ENCODE measurements at regions not wholly inside any gene's neighbourhood (a gene's known extent, or its start where the extent isn't known, plus 50 kb on each side); places are given as distances from the start of the nearest gene placed in this dataset.

DNA sequence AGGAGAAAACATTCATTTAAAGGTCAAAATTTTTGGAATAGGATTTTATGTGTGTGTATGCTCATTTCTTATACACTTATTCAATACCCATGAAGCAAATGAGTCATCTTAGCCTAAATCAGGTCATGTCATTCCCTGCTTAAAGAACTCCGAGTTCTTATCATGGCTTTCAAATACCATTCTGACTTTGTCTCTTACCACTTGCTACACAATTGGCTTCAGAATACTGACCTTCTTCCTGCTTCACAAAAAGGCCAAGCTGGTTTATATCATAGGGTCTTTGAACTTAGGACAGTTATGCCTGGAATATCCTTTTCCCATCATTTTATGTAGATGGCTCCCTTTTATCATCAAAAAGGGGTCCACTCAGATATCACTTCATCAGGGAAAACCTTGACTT, 652.2 kb upstream of the WWC1 start:
- POLR2A ChIA-PET (ENCODE audit: partially characterized antibody): no interaction called here
- no peaks in the 10 kb centered on the region for H3K4me1 ChIP-seq (ENCODE audit: insufficient read depth, low read length)
- intact Hi-C loops (cut with micrococcal nuclease): no loop called here
- no peaks in the 10 kb centered on the region for H3K9me3 ChIP-seq (ENCODE audit: control insufficient read depth in 1 of 2, low read length in 2 of 2)
- no peak overlapping the region for H3K27ac ChIP-seq (ENCODE audit: low read depth, low read length)
- DNase-seq: no peak
- no peak overlapping the region for H3K27ac Mint-ChIP-seq
- H3K27me3 ChIP-seq (ENCODE audit: insufficient read depth, low read length): no peaks in the 10 kb centered on the region
- CTCF ChIA-PET (ENCODE audit: partially characterized antibody): no interaction called here
- no peaks in the 10 kb centered on the region for H3K27me3 Mint-ChIP-seq
- H3K4me3 ChIP-seq (ENCODE audit: low read length in 2 of 2): no peak overlapping the region
- H3K4me3 Mint-ChIP-seq: no peak overlapping the region
- H3K9me3 Mint-ChIP-seq: no peaks in the 10 kb centered on the region
- H3K36me3 ChIP-seq (ENCODE audit: insufficient read depth, low read length): no peaks in the 10 kb centered on the region
- H3K4me1 Mint-ChIP-seq: no peaks in the 10 kb centered on the region
- no peaks in the 10 kb centered on the region for H3K36me3 Mint-ChIP-seq

DNA sequence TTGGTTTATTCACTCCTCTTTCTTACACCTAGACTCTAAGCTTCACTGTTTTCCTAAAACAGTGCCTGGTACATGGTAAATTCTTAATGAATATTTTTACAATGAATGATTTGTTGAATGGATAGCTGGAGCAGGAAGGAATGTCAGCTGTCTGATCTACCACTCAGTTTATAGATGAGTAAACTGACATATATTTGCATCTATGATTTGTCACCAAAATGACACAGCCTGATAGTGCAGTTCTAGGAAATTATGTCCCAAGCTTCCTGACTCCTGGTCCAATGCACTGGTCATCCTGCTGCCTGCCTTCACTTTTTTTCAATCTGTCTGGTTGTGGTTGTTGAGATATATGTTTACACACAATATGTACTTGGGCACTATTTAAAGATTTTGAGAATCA, 651.7 kb upstream of the WWC1 start:
- Mint-ChIP-seq H3K9me3 (no peaks in the 10 kb centered on the region), H3K27me3 (no peaks in the 10 kb centered on the region), H3K36me3 (no peaks in the 10 kb centered on the region), H3K4me3 (no peak overlapping the region), H3K27ac (no peak overlapping the region), H3K4me1 (no peaks in the 10 kb centered on the region)
- intact Hi-C loops (cut with micrococcal nuclease): no loop called here
- Histone ChIP-seq H3K4me3 (ENCODE audit: low read length in 2 of 2) (no peak overlapping the region), H3K27me3 (ENCODE audit: insufficient read depth, low read length) (no peaks in the 10 kb centered on the region), H3K4me1 (ENCODE audit: insufficient read depth, low read length) (no peaks in the 10 kb centered on the region), H3K36me3 (ENCODE audit: insufficient read depth, low read length) (no peaks in the 10 kb centered on the region), H3K27ac (ENCODE audit: low read depth, low read length) (no peak overlapping the region), H3K9me3 (ENCODE audit: control insufficient read depth in 1 of 2, low read length in 2 of 2) (no peaks in the 10 kb centered on the region)
- ChIA-PET CTCF (ENCODE audit: partially characterized antibody) (no interaction called here), POLR2A (ENCODE audit: partially characterized antibody) (no interaction called here)
- no peak for DNase-seq

DNA sequence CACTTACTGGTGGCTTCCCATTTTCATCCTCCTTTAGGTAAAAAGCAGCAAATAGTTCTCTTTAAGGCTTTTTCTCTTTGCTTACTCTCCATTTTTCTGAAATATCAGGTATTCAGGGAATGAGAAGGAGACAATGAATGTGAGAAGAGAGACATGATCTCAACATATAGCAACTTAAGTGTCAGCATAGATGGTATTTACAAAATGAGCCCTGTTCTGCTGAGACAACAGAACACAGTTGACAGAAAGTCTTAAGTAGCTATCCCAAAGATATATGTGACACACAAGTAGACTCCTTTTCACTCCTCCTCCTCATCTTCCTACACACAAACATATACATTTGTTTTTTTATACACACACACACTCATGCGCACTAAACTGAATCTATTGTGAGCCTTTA, 649.3 kb upstream of the WWC1 start:
- H3K27me3 ChIP-seq (ENCODE audit: insufficient read depth, low read length): no peaks in the 10 kb centered on the region
- intact Hi-C loops (cut with micrococcal nuclease): no loop called here
- CTCF ChIA-PET (ENCODE audit: partially characterized antibody): no interaction called here
- no peak for DNase-seq
- Mint-ChIP-seq H3K36me3 (no peaks in the 10 kb centered on the region), H3K4me3 (no peak overlapping the region), H3K9me3 (peaks cover 0 to 4% (median 0%) of the 10 kb centered on the region in 8 donors), H3K4me1 (no peaks in the 10 kb centered on the region), H3K27me3 (no peaks in the 10 kb centered on the region), H3K27ac (no peak overlapping the region)
- POLR2A ChIA-PET (ENCODE audit: partially characterized antibody): no interaction called here
- no peaks in the 10 kb centered on the region for H3K9me3 ChIP-seq (ENCODE audit: control insufficient read depth in 1 of 2, low read length in 2 of 2)
- no peak overlapping the region for H3K4me3 ChIP-seq (ENCODE audit: low read length in 2 of 2)
- no peak overlapping the region for H3K27ac ChIP-seq (ENCODE audit: low read depth, low read length)
- no peaks in the 10 kb centered on the region for H3K36me3 ChIP-seq (ENCODE audit: insufficient read depth, low read length)
- no peaks in the 10 kb centered on the region for H3K4me1 ChIP-seq (ENCODE audit: insufficient read depth, low read length)

DNA sequence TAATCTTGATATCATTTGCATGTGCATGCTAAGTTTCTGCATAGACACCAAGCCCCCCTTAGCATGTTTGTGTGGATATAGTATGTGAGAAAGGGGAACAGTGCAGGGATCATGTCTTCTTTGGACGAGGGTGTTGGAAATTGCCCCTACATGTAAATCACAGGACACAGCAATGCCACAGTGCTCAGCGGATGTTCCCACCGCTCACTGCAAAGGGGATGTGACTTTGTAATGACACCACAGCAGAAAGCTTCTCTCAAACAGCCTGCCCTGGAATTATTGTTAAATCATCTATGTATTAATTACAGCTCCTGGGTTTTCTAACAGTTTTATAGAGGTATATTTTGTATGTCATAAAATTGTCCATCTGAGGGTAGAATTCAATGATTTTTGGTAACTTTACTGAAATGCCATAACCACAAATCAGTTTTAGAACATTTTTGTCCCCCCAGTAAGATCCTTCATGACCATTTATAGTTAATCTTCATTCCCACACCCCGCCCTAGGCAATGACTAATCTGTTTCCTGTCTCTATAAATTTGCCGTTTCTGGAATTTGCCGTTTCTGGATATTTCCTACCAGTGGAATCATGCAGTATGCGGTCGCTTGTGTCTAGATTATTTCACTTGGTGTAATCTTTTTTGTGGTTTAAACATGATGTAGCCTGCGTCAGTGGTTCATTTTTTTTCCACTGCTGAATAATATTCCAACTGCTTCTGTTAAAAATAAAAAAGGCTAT, 648.5 kb upstream of the WWC1 start:
- Mint-ChIP-seq H3K27me3 (no peaks in the 10 kb centered on the region), H3K9me3 (peaks cover 0 to 4% (median 0%) of the 10 kb centered on the region in 8 donors), H3K36me3 (no peaks in the 10 kb centered on the region), H3K4me1 (no peaks in the 10 kb centered on the region), H3K4me3 (no peak overlapping the region), H3K27ac (no peak overlapping the region)
- Histone ChIP-seq H3K27me3 (ENCODE audit: insufficient read depth, low read length) (no peaks in the 10 kb centered on the region), H3K4me1 (ENCODE audit: insufficient read depth, low read length) (no peaks in the 10 kb centered on the region), H3K27ac (ENCODE audit: low read depth, low read length) (no peak overlapping the region), H3K4me3 (ENCODE audit: low read length in 2 of 2) (no peak overlapping the region), H3K9me3 (ENCODE audit: control insufficient read depth in 1 of 2, low read length in 2 of 2) (no peaks in the 10 kb centered on the region), H3K36me3 (ENCODE audit: insufficient read depth, low read length) (no peaks in the 10 kb centered on the region)
- no peak for DNase-seq
- ChIA-PET POLR2A (ENCODE audit: partially characterized antibody) (no interaction called here), CTCF (ENCODE audit: partially characterized antibody) (no interaction called here)
- intact Hi-C loops (cut with micrococcal nuclease): no loop called here

DNA sequence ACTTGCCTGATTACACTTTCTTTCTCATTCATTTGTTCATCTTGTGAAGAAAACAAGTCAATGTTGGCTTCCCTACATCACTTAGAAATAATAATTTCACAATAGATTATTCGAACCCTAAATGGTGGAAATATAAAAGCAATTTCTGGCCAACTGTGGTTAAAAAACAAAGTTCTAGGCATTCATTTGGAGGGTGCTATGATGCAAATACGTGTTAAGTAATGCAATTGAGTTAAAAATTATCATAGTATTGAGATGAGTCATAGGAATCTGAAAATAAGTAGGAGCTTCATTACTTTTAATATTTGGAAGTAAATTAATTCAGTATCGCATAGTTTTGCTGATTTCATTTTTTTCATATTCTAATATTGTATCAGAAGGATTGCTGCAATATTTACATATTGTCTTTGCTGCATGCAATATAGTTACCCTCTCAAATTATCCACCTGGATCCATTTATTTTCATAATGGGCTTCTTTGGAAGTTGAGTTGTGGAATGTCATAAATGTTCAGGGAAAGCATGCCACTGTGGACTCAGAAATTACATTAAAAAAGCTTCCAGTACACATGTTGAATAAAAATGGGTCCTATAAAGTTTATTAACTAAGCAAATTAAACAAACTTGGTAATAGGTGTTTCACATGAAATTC, 647.7 kb upstream of the WWC1 start:
- intact Hi-C loops (cut with micrococcal nuclease): no loop called here
- no peaks in the 10 kb centered on the region for H3K36me3 Mint-ChIP-seq
- Histone ChIP-seq H3K4me3 (ENCODE audit: low read length in 2 of 2) (no peak overlapping the region), H3K27ac (ENCODE audit: low read depth, low read length) (no peak overlapping the region), H3K36me3 (ENCODE audit: insufficient read depth, low read length) (no peaks in the 10 kb centered on the region), H3K9me3 (ENCODE audit: control insufficient read depth in 1 of 2, low read length in 2 of 2) (no peaks in the 10 kb centered on the region), H3K4me1 (ENCODE audit: insufficient read depth, low read length) (no peaks in the 10 kb centered on the region), H3K27me3 (ENCODE audit: insufficient read depth, low read length) (no peaks in the 10 kb centered on the region)
- H3K4me3 Mint-ChIP-seq: no peak overlapping the region
- ChIA-PET CTCF (ENCODE audit: partially characterized antibody) (no interaction called here), POLR2A (ENCODE audit: partially characterized antibody) (no interaction called here)
- no peak overlapping the region for H3K27ac Mint-ChIP-seq
- H3K9me3 Mint-ChIP-seq: peaks cover 0 to 4% (median 0%) of the 10 kb centered on the region in 8 donors
- H3K4me1 Mint-ChIP-seq: no peaks in the 10 kb centered on the region
- no peaks in the 10 kb centered on the region for H3K27me3 Mint-ChIP-seq
- DNase-seq: no peak

DNA sequence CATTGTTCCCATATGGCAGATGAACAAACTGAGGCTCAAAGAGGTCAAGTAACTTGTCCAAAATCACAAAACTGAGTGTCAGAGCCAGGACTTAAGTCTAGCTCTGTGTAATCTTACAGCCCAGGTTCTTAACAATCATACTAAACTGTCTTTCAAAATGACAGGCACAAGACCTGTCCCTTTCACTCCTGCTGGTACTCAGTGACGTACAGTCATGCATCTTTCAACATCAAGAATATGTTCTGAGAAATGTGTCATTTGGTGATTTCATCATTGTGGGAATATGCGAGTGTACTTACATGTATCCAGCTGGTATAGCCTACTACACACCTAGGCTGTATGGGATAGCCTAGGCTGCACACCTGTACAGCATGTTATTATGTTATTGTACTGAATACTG, 646.8 kb upstream of the WWC1 start:
- Mint-ChIP-seq H3K27ac (no peak overlapping the region), H3K4me3 (no peak overlapping the region)

DNA sequence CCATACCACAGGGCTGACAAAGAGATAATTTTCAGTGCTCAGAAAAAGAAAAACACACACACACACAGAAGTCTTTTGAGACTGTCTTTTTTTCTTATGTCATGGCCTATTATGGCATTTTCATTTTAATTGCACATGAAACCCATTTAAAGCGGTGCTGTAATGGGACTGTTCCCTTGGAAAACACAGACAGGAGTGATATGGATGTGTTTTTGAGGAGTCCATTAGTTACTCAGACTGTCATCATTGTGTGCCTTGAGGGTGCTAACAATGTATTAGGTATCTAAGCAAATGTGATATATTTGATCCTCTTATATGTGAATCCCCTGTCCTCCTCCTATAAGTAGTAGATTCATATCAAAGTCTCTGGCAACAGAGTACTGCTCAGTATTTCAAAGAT, 642.0 kb upstream of the WWC1 start:
- no peak for DNase-seq
- H3K9me3 Mint-ChIP-seq: peaks cover 0 to 5% (median 2%) of the 10 kb centered on the region in 8 donors
- intact Hi-C loops (cut with micrococcal nuclease): no loop called here
- H3K4me3 Mint-ChIP-seq: no peak overlapping the region
- no peak overlapping the region for H3K4me3 ChIP-seq (ENCODE audit: low read length in 2 of 2)
- no peak overlapping the region for H3K27ac ChIP-seq (ENCODE audit: low read depth, low read length)
- no peak overlapping the region for H3K27ac Mint-ChIP-seq
- no peaks in the 10 kb centered on the region for H3K36me3 Mint-ChIP-seq
- H3K4me1 ChIP-seq (ENCODE audit: insufficient read depth, low read length): no peaks in the 10 kb centered on the region
- H3K4me1 Mint-ChIP-seq: no peaks in the 10 kb centered on the region
- H3K36me3 ChIP-seq (ENCODE audit: insufficient read depth, low read length): no peaks in the 10 kb centered on the region
- no peaks in the 10 kb centered on the region for H3K27me3 ChIP-seq (ENCODE audit: insufficient read depth, low read length)
- POLR2A ChIA-PET (ENCODE audit: partially characterized antibody): no interaction called here
- H3K9me3 ChIP-seq (ENCODE audit: control insufficient read depth in 1 of 2, low read length in 2 of 2): no peaks in the 10 kb centered on the region
- no peaks in the 10 kb centered on the region for H3K27me3 Mint-ChIP-seq
- CTCF ChIA-PET (ENCODE audit: partially characterized antibody): no interaction called here

More for the DNA sequence above, 646.8 kb upstream of the WWC1 start:
- Histone ChIP-seq H3K27ac (ENCODE audit: low read depth, low read length) (no peak overlapping the region), H3K9me3 (ENCODE audit: control insufficient read depth in 1 of 2, low read length in 2 of 2) (no peaks in the 10 kb centered on the region), H3K36me3 (ENCODE audit: insufficient read depth, low read length) (no peaks in the 10 kb centered on the region), H3K27me3 (ENCODE audit: insufficient read depth, low read length) (no peaks in the 10 kb centered on the region), H3K4me3 (ENCODE audit: low read length in 2 of 2) (no peak overlapping the region), H3K4me1 (ENCODE audit: insufficient read depth, low read length) (no peaks in the 10 kb centered on the region)
- no peaks in the 10 kb centered on the region for H3K4me1 Mint-ChIP-seq
- intact Hi-C loops (cut with micrococcal nuclease): no loop called here
- ChIA-PET CTCF (ENCODE audit: partially characterized antibody) (no interaction called here), POLR2A (ENCODE audit: partially characterized antibody) (no interaction called here)
- H3K36me3 Mint-ChIP-seq: no peaks in the 10 kb centered on the region
- peaks cover 0 to 4% (median 0%) of the 10 kb centered on the region in 8 donors for H3K9me3 Mint-ChIP-seq
- H3K27me3 Mint-ChIP-seq: no peaks in the 10 kb centered on the region
- no peak for DNase-seq

All from CD4-positive, alpha-beta memory T cell (primary cell).